GM21423 (cell line): ENCODE measurements at regions not wholly inside any gene's neighbourhood (a gene's known extent, or its start where the extent isn't known, plus 50 kb on each side); places are given as distances from the start of the nearest gene placed in this dataset.
"Not testable (repeated sequence)": the region's sequence is repeated elsewhere in the genome, so short reads cannot be mapped to it uniquely, and the experiment has no call there.

ENCODE experiments used
- ATAC-seq: cut with Tn5 transposase; IDR thresholded peaks from one replicate; pipeline ENCODE4 v1.9.1; 2021; ENCODE audit warnings: mild to moderate bottlenecking, moderate library complexity; ENCODE audit not compliant: unreplicated experiment

GRCh38 chr6:51120016-51120415 lies 301.3 kb downstream of the TFAP2B start:
- no peak for ATAC-seq

- not testable (repeated sequence) for ATAC-seq
Measured at GRCh38 chr6:51121380-51121976, 302.8 kb downstream of the TFAP2B start.

DNA sequence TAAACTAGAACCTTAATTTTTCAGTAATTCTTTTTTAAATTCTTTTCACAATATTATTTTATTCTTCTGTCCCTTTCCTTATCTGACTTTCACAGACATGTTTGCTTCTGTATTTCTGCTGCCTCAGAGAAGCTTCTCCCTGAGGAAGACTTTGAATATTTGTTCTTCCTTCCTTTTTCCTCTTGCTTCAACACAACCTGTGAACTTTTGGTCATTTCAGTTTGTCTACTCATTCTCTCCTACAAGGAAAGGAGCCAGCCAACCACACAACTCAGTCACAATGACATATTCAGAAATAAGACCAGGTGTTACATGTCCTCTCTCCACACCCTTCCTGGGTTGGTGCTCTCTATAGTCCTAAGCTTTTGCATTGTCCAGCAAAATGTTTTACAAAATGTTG lies 310.4 kb downstream of the TFAP2B start:
- no peak for ATAC-seq

- ATAC-seq, result no peak
Measured at GRCh38 chr6:51137777-51138176, 319.1 kb downstream of the TFAP2B start.

DNA sequence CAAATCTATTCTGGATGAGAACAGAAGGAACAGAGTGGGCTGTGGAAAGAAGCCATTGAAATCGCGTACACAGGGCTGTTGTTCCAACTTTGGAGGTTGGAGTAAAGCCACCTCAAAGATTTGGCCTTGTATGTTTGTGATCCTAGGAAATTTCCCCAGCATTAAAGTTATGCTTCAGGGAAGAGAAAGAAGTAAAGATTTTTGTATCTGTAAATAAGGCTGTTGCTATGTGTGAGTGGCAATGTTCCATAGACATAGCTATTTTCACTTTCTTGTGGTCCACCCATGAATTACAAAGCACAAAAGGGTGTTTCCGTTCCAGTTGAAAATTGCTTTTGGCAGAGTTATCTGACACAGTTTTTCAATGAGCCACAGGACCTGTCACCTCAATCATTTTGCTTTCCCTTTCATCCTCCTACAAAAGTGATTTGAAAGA lies 321.3 kb downstream of the TFAP2B start:
- ATAC-seq, result no peak

DNA sequence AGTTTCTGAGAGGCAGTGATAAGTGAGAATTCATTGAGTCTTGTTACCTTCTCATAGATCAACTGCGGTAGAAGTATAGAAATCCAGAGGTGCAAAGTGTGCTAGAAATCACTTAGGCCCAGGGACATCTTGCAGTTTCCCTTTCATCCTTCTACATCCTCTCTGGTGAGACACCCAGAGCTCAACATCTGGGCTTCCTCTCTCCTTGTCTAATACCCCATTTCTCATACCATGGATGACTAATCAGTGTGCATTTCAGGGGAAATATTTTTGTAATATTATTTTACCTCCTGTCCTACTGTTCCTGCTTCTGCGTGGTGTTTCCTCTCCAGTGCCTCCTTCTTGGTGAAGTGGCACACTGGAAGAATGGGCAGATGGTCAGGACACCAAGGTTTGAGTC lies 322.4 kb downstream of the TFAP2B start:
- ATAC-seq, result no peak

DNA sequence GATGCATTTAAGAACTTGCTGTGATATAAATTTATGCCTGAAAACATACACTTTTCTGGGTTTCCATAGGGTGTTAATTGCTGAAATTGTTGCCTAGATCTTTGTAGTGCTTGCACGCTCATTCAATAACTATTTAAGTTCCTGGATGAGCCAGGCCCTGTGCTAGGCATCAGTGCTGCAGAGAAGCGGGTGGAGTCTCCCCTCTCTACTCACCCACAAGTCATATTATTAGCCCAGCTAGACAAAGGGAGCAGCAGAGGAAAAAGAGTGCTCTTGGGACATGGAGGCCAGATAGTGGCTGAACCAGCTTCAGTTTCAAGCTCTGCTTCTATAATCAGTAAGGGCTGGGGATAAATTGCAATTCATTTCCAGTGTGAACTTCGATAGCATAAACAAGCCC lies 329.1 kb downstream of the TFAP2B start:
- no peak for ATAC-seq

DNA sequence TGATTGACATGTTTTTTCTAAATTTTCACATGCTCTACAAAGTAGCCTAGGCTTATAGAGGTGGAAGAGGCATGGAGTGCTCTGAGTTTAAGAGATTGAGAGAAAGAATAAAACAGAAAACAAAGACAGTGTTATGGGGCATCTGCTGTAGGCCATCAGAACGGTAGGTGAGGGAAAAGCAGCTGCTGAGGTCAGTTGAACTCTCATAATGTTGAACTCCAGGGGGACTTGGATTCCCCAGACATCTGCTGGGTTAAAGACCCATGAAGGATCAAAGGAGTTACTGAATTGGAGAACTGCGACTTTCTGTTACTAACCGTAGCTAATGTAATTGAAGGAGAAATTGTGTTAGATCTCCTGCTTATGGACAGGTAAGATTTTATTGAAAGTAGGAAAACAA lies 333.9 kb downstream of the TFAP2B start:
- no peak for ATAC-seq

DNA sequence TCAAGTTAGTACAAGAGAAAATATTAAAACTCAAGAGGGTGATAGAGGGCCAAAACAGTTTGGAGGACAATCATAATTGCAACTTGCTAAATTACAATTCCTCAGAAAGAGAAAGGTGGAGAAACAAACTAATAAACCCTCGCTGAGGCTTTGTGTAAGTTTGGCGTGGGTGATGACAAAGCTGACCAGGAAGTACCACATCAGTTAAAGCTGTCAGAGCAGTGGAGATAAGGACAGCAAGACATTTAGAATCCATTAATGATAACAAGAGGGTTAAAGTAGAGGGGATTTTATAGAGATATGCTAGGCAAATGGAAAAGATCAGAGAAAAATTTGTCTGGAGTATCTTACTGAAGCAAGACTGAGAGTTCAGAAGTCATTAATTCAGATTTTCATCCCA lies 334.4 kb downstream of the TFAP2B start:
- no peak for ATAC-seq

- ATAC-seq, result not testable (repeated sequence)
Measured at GRCh38 chr6:51154925-51155324, 336.3 kb downstream of the TFAP2B start.

GRCh38 chr6:51159260-51159659 lies 340.6 kb downstream of the TFAP2B start:
- ATAC-seq, result not testable (repeated sequence)

DNA sequence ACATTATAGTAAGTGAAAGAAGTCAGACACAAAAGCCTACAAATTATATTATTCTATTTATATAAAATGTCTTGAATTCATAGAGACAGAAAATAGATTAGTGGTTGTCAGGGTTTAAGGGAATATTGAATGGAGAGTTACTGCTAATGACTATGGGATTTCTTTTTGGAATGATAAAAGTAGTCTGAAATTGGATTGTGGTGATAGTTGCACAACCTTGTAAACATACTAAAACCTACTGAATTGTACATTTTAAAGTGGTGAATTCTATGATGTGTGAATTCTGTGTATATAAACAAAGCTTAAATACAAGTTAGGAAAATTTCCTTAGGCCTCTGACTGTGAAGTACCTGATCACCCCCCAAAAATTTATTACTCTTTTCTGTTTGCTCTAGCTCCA lies 343.1 kb downstream of the TFAP2B start:
- ATAC-seq, result no peak

DNA sequence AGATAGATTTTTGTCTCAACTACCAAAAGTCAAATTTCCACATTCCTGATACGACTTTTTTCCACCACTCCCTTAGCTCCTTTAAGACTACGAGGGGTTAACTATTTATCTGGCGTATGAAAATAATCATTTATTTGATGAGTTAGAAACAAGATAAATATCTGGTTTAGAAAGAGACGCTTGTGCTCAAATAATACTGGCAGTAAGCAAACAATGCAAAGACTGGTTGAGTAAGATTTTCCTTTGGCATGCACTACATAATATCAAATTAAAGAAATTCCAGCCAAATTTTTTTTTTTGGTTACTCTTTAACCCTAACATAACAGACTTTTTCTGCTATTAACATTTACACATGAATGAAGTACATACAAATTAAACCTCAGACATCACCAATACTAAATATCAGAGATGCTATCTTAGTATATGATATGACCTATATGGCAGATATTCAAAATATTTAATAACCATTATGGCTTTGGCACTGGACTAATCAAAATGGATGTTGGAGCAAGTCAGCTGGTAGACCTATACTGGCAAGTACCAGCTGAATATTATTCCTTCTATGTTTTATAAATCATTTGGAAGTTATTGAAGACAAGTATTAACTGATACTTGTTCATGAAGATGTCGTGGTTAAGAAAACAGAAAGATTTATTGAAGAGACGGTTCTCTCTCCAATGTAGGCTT lies 345.3 kb downstream of the TFAP2B start:
- ATAC-seq, result no peak

GRCh38 chr6:51166914-51167313 lies 348.2 kb downstream of the TFAP2B start:
- no peak for ATAC-seq

- no peak for ATAC-seq
Measured at GRCh38 chr6:51167468-51167867, 348.8 kb downstream of the TFAP2B start.

GRCh38 chr6:51182827-51183226 lies 364.2 kb downstream of the TFAP2B start:
- ATAC-seq, result no peak

DNA sequence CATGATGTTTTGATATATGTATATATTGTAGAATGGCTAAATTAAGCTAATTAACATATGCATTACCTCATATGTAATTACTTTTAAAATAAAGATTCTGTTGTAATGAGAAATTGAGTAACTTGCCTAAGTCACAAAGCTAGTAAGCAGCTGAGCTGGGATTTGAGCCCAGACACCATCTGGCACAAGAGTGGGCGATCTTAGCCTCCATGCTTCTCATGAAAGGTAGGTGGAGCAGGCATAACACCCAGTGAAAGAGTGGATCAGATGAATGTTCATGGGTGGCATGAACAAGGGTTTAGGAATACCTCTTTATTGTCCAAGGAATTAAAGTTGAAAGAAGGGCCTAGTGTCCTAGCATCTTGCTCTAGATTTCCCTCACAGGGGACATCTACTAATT lies 365.4 kb downstream of the TFAP2B start:
- no peak for ATAC-seq

GRCh38 chr6:51193163-51193562 lies 374.5 kb downstream of the TFAP2B start:
- ATAC-seq, result not testable (repeated sequence)

DNA sequence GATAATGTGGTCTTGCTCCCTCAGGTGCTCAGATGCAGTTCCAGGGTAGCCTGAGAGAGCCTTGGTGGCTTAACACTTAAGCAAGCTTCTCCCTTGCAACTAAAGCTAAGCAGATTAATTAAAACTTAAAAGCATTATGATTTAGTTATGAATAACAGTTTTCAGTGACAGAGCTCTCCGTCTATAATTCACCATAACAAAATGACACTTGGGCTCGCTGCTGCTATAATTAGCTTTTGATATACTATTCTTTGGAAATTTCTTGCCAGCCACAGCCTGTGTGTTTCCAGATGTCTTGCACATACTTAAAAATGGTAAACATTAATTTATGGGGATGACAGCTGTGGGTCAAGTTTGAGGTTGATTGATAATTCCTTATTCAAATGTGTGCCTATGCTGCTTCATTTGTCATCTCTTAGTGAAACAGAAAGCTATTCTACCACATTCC lies 380.5 kb downstream of the TFAP2B start:
- no peak for ATAC-seq

DNA sequence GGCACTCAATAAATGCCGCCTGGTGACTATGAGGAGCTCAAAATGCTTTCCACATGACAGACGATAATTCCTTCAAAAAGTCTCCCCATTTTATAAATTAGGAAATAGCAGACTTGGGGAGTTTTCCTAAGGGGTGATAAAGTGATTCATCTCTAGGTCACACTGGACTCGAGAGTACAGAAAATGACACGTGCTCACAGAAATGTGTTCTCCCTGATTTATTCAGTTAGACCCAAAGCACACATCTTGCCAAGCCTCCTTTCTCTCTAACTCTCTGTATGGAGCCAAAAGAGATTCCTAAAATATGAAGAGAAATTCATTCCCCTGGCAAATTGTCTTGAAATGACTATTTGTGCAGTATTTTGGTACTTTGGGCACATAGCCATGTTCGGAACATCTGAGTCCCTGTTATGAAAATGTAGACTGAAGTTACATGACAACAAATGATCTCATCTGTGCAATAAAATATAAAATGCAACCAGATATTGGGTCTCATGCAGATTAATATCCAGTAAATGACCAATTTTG lies 381.1 kb downstream of the TFAP2B start:
- no peak for ATAC-seq

DNA sequence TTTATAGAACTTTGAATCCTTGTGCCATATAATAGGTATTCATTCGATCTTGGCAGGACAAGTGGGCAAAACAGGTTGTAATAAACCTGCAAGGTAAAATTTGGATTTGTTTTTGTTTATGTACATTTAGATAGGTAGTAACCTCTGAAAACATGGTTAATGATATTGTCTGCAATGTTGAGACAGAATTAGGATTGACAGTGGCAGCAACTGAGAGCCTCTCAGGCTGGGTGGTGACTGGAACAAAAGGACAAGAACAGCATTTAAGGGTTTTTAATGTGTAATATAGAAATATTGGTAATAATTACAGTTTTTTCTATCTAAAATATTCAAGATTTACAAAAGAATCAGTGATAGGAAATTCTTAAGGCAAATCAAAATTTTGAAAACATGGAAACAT lies 382.0 kb downstream of the TFAP2B start:
- no peak for ATAC-seq

- not testable (repeated sequence) for ATAC-seq
Measured at GRCh38 chr6:51202653-51203052, 384.0 kb downstream of the TFAP2B start.
